Glutamatergic neuron (in vitro differentiated cells): ENCODE measurements at regions not wholly inside any gene's neighbourhood (a gene's known extent, or its start where the extent isn't known, plus 50 kb on each side); places are given as distances from the start of the nearest gene placed in this dataset.

Source experiments
- DNase-seq: peaks from one replicate; pipeline ENCODE4 v3.0.0; 2022
- H3K27ac Mint-ChIP-seq: one replicate; pipeline ENCODE4 v1.8.0; 2020; ENCODE audit warnings: mild to moderate bottlenecking, mixed read lengths, inconsistent platforms; ENCODE audit not compliant: unreplicated experiment
- H3K27me3 Mint-ChIP-seq: one replicate; pipeline ENCODE4 v1.8.0; 2020; ENCODE audit warnings: mild to moderate bottlenecking, moderate library complexity, mixed read lengths, inconsistent platforms; ENCODE audit not compliant: unreplicated experiment
- H3K36me3 Mint-ChIP-seq: one replicate; pipeline ENCODE4 v1.8.0; 2020; ENCODE audit warnings: mild to moderate bottlenecking, mixed read lengths, inconsistent platforms; ENCODE audit not compliant: unreplicated experiment
- H3K4me1 Mint-ChIP-seq: one replicate; pipeline ENCODE4 v1.8.0; 2020; ENCODE audit warnings: mild to moderate bottlenecking, low read depth, mixed read lengths, inconsistent platforms; ENCODE audit not compliant: unreplicated experiment
- H3K4me3 Mint-ChIP-seq: one replicate; pipeline ENCODE4 v1.8.0; 2020; ENCODE audit warnings: mild to moderate bottlenecking, mixed read lengths, inconsistent platforms; ENCODE audit not compliant: unreplicated experiment
- H3K9me3 Mint-ChIP-seq: one replicate; pipeline ENCODE4 v1.8.0; 2020; ENCODE audit warnings: mild to moderate bottlenecking, moderate library complexity, mixed read lengths, inconsistent platforms; ENCODE audit not compliant: unreplicated experiment
- CTCF ChIP-seq: fragments of 200-600 bp; sonication (generic); IDR thresholded peaks from one replicate; pipeline ENCODE4 v1.5.0; 2021; ENCODE audit not compliant: partially characterized antibody, unreplicated experiment

DNA sequence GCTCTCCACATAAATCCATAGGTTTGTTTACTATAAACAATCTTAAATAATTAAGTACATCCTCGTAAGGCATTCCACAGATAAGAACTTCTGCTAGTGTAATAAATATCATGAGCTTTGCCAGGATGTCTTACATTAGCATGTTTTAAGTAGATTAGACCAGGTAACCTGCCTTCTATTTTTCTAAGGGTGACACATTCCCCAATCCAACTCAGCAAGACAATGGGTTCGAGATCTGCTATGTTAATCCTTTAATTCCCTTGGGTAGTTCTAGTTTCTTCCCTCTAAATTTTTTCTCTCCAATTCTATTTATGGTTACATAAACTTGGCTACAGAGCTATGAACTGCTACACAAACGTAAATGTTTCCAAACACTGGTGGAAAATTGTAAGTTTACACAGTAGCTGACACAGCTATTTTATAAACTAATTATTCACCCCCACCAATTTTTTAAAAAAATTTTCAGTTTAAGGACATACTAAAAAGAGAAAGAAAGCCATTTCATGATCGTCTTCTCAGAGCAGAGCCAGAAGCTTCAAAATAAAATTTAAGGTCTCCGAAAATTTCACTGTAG, 386.5 kb upstream of the SLC39A10 start:
- Mint-ChIP-seq H3K4me1 (no peaks in the 10 kb centered on the region), H3K27me3 (no peaks in the 10 kb centered on the region), H3K4me3 (no peak overlapping the region), H3K36me3 (peaks cover 5% of the 10 kb centered on the region), H3K27ac (no peak overlapping the region), H3K9me3 (peaks cover 14% of the 10 kb centered on the region)
- no peak for TF ChIP-seq CTCF
- no peak for DNase-seq

DNA sequence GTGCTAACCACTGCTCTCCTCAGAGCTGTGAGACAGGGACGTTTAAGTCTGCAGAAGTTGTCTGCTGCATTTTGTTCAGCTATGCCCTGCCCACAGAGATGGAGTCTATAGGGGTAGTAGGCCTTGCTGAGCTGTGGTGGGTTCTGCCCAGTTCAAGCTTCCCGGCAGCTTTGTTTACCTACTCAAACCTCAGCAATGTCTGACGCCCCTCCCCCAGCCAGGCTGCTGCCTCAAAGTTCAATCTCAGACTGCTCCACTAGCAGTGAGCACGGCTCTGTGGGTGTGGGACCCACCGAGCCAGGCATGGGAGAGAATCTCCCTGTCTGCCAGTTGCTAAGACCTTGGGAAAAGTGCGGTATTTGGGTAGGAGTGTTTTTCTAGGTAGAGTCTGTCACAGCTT, 387.8 kb upstream of the SLC39A10 start:
- Mint-ChIP-seq H3K4me3 (no peak overlapping the region), H3K27ac (no peak overlapping the region), H3K9me3 (peaks cover 12% of the 10 kb centered on the region), H3K27me3 (no peaks in the 10 kb centered on the region), H3K4me1 (no peaks in the 10 kb centered on the region), H3K36me3 (peaks cover 5% of the 10 kb centered on the region)
- no peak for TF ChIP-seq CTCF
- DNase-seq = no peak

DNA sequence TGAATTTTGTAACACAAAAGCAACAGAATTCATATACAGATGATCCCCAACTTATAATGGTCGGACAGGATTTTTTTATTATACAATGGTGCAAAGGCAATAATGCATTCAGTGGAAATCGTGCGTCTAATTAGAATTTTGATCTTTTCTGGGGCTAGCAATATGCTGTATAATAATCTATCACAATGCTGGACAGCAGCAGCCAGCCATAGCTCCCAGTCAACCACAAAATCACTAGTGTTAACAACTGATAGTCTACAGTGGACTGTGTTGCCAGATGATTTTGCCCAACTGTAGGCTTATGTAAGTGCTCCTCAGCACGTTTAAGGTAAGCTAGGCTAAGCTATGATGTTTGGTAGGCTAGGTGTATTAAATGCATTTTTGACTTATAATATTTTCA, 399.0 kb upstream of the SLC39A10 start:
- TF ChIP-seq CTCF = no peak

DNA sequence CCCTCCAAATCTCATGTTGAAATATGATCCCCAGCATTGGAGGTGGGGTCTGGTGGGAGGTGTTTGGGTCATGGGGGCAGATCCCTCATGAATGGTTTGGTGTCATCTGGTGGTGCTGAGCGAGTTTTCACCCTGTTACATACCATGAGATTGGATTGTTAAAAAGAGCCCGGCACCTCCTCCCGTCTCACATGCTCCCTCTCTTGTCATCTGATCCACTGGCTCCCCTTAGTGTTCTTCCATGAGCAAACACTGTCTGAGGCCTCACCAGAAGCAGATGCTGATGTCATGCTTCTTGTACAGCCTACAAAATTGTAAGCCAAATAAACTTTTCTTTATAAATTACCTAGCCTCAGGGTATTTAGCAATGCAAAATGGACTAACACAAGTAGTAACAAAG, 405.0 kb upstream of the SLC39A10 start:
- no peak for TF ChIP-seq CTCF
- H3K9me3 Mint-ChIP-seq = no peaks in the 10 kb centered on the region
- H3K4me1 Mint-ChIP-seq = no peaks in the 10 kb centered on the region
- no peaks in the 10 kb centered on the region for H3K36me3 Mint-ChIP-seq
- DNase-seq = no peak
- H3K27ac Mint-ChIP-seq = no peak overlapping the region
- H3K27me3 Mint-ChIP-seq = no peaks in the 10 kb centered on the region
- H3K4me3 Mint-ChIP-seq = no peak overlapping the region

More for the DNA sequence above, 399.0 kb upstream of the SLC39A10 start:
- Mint-ChIP-seq H3K9me3 (no peaks in the 10 kb centered on the region), H3K27ac (no peak overlapping the region), H3K27me3 (no peaks in the 10 kb centered on the region), H3K4me1 (no peaks in the 10 kb centered on the region), H3K36me3 (no peaks in the 10 kb centered on the region), H3K4me3 (no peak overlapping the region)
- no peak for DNase-seq

DNA sequence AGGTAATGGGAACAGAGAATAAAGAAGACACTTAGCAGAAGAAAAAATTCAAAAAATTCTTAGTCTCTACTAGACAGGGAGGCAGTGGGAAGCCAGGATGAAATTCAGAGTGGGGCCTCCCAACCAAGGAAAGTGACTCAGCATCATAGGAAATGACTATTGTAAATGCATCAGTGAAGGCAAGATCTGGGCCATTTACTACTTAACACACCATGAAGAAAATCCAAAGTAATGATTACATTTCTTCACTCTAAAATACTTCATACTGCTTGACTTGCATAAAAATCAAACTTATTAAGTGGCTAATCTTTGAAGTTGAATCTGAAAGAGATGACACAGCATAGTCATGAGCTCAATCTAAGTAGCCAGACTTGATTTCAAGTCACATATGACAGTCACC, 405.8 kb upstream of the SLC39A10 start:
- peaks cover 5% of the 10 kb centered on the region for H3K36me3 Mint-ChIP-seq
- no peaks in the 10 kb centered on the region for H3K4me1 Mint-ChIP-seq
- TF ChIP-seq CTCF = no peak
- H3K27me3 Mint-ChIP-seq = no peaks in the 10 kb centered on the region
- DNase-seq = no peak
- H3K27ac Mint-ChIP-seq = no peak overlapping the region
- no peaks in the 10 kb centered on the region for H3K9me3 Mint-ChIP-seq
- no peak overlapping the region for H3K4me3 Mint-ChIP-seq
